NCI-H524 (cell line): ENCODE measurements at regions not wholly inside any gene's neighbourhood (a gene's known extent, or its start where the extent isn't known, plus 50 kb on each side); places are given as distances from the start of the nearest gene placed in this dataset.
A peak's percentile ranks its signal among the peaks of the same experiment; 100 is the strongest.
"Not testable (repeated sequence)": the region's sequence is repeated elsewhere in the genome, so short reads cannot be mapped to it uniquely, and the experiment has no call there.

Experiments
- DNase-seq, 2 experiments: peaks; one replicate each; lab custom pipeline; 2025; lab: John Stamatoyannopoulos, UW

GRCh38 chr3:164752812-164753211, 325.5 kb downstream of the SI start:
- no peak for DNase-seq

GRCh38 chr3:164748626-164749025, 329.7 kb downstream of the SI start:
- DNase-seq: no peak

GRCh38 chr3:164741869-164742268, 336.4 kb downstream of the SI start:
- DNase-seq: no peak

- DNase-seq: no peak
These were observed 341.1 kb downstream of the SI start for GRCh38 chr3:164737174-164737573.

GRCh38 chr3:164732166-164732565, 346.1 kb downstream of the SI start:
- DNase-seq: no peak

GRCh38 chr3:164730815-164731360, 347.4 kb downstream of the SI start:
- DNase-seq: no peak

GRCh38 chr3:164723396-164723795, 354.9 kb downstream of the SI start:
- DNase-seq: peak in 1 of 2 experiments; percentile 13

- not testable (repeated sequence) for DNase-seq
These were observed 375.5 kb downstream of the SI start for GRCh38 chr3:164702808-164703207.

GRCh38 chr3:164687902-164688301, 390.4 kb downstream of the SI start:
- no peak for DNase-seq

GRCh38 chr3:164687211-164687610, 391.1 kb downstream of the SI start:
- DNase-seq: no peak

- no peak for DNase-seq
These were observed 394.8 kb downstream of the SI start for GRCh38 chr3:164683489-164683888.

- DNase-seq: no peak
These were observed 399.1 kb downstream of the SI start for GRCh38 chr3:164679245-164679644.

- no peak for DNase-seq
These were observed 401.0 kb downstream of the SI start for GRCh38 chr3:164677317-164677716.

GRCh38 chr3:164673738-164674137, 404.6 kb downstream of the SI start:
- no peak for DNase-seq

- peak; percentile 79 to 94 for DNase-seq
These were observed 420.2 kb downstream of the SI start for GRCh38 chr3:164658125-164658524.

- peak in 1 of 2 experiments; percentile 26 for DNase-seq
These were observed 420.7 kb downstream of the SI start for GRCh38 chr3:164657631-164658030.

- DNase-seq: no peak
These were observed 422.8 kb downstream of the SI start for GRCh38 chr3:164655462-164655861.

GRCh38 chr3:164641071-164641470, 437.2 kb downstream of the SI start:
- no peak for DNase-seq

- DNase-seq: no peak
These were observed 437.7 kb downstream of the SI start for GRCh38 chr3:164640591-164640990.

- no peak for DNase-seq
These were observed 457.3 kb downstream of the SI start for GRCh38 chr3:164620956-164621355.

GRCh38 chr3:164620423-164620822, 457.9 kb downstream of the SI start:
- DNase-seq: no peak

GRCh38 chr3:164612751-164613150, 465.5 kb downstream of the SI start:
- DNase-seq: no peak

- DNase-seq: no peak
These were observed 469.6 kb downstream of the SI start for GRCh38 chr3:164608554-164609276.

- no peak for DNase-seq
These were observed 473.6 kb downstream of the SI start for GRCh38 chr3:164604687-164605086.
